Astrocyte of the cerebellum (primary cell): ENCODE measurements at regions not wholly inside any gene's neighbourhood (a gene's known extent, or its start where the extent isn't known, plus 50 kb on each side); places are given as distances from the start of the nearest gene placed in this dataset.

Source experiments
- DNase-seq: peaks from one replicate; pipeline ENCODE4 v3.0.0-alpha.2; 2011; ENCODE audit warnings: low read depth
- H3K4me3 ChIP-seq: 2 replicates; pipeline ENCODE4 v1.5.1; 2011; ENCODE audit warnings: mild to moderate bottlenecking, low read depth, low read length, moderate library complexity
- CTCF ChIP-seq: IDR thresholded peaks from 2 replicates; pipeline ENCODE4 v1.5.1; 2012; ENCODE audit warnings: low read length, low read depth, moderate library complexity, mild to moderate bottlenecking; ENCODE audit errors: missing control alignments
- in situ Hi-C: cut with HindIII; loops from 2 replicates; pipeline ENCODE4 v1.10.0; 2017; ENCODE audit warnings: low sequenced_read_pairs

- no peak overlapping the region for H3K4me3 ChIP-seq
- in situ Hi-C loops, result no loop called here
- TF ChIP-seq CTCF, result peak; percentile 39
- DNase-seq, result no peak
Measured at GRCh38 chr1:231091831-231092301, 51.8 kb upstream of the FAM89A start.

GRCh38 chr1:231091415-231091814 lies 51.4 kb upstream of the FAM89A start:
- in situ Hi-C loops, result no loop called here
- no peak overlapping the region for H3K4me3 ChIP-seq
- DNase-seq, result no peak
- no peak for TF ChIP-seq CTCF
